ENCODE measurements at regions not wholly inside any gene's neighbourhood (a gene's known extent, or its start where the extent isn't known, plus 50 kb on each side); places are given as distances from the start of the nearest gene placed in this dataset.

GRCh38 chr17:22505660-22506059, 813.3 kb downstream of the KCNJ18 start:
- TF ChIP-seq, protein P1, sequence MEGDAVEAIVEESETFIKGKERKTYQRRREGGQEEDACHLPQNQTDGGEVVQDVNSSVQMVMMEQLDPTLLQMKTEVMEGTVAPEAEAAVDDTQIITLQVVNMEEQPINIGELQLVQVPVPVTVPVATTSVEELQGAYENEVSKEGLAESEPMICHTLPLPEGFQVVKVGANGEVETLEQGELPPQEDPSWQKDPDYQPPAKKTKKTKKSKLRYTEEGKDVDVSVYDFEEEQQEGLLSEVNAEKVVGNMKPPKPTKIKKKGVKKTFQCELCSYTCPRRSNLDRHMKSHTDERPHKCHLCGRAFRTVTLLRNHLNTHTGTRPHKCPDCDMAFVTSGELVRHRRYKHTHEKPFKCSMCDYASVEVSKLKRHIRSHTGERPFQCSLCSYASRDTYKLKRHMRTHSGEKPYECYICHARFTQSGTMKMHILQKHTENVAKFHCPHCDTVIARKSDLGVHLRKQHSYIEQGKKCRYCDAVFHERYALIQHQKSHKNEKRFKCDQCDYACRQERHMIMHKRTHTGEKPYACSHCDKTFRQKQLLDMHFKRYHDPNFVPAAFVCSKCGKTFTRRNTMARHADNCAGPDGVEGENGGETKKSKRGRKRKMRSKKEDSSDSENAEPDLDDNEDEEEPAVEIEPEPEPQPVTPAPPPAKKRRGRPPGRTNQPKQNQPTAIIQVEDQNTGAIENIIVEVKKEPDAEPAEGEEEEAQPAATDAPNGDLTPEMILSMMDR (conservative IDR thresholded peaks at IDR 0.05; ENCODE audit: low read depth, low read length) = no peak
- TF ChIP-seq EZH2 (IDR thresholded peaks at IDR 0.05; ENCODE audit: borderline replicate concordance, low read depth, low read length, poor library complexity, severe bottlenecking) = no peak

All from A673 (cell line).